8988T (cell line): ENCODE measurements at regions not wholly inside any gene's neighbourhood (a gene's known extent, or its start where the extent isn't known, plus 50 kb on each side); places are given as distances from the start of the nearest gene placed in this dataset.
"Not testable (repeated sequence)": the region's sequence is repeated elsewhere in the genome, so short reads cannot be mapped to it uniquely, and the experiment has no call there.

ENCODE experiments used
- DNase-seq: peaks from one replicate; pipeline ENCODE4 v3.0.0; 2011

DNA sequence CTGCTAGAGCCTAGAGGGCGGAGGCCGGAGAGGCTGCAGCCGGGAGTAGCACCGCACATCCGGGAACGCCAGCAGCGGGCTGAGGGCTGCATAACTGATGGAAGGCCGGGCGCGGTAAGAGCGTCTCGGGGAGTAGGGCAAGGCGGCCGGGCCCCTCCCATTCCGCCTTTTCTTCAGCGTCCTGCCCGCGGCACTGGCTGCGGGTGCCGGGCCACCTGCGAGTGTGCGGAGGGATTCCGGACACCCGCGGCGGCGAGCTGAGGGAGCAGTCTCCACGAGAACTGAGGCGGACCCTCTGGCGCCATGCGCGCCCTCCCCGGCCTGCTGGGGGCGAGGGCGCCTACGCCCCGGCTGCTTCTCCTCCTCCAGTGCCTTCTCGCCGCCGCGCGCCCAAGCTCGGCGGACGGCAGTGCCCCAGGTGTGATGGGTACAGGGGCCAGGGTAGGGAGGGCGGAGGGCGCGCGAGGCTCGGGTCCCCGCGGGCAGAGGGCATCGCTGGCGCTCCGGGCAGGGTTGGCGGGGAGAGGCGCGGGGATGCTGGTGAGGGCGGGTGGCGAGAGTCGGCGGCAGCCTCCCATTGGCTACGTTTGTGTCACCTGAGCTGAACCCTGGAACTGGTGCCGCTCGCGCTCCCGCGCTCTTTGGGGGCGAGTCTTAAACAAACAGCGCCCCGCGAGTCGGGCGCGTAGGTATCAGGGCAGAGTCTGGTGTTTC lies 334.4 kb downstream of the SRGAP2C start:
- DNase-seq = peak; percentile 26

GRCh38 chr1:121519756-121520286 lies 335.0 kb downstream of the SRGAP2C start:
- not testable (repeated sequence) for DNase-seq

DNA sequence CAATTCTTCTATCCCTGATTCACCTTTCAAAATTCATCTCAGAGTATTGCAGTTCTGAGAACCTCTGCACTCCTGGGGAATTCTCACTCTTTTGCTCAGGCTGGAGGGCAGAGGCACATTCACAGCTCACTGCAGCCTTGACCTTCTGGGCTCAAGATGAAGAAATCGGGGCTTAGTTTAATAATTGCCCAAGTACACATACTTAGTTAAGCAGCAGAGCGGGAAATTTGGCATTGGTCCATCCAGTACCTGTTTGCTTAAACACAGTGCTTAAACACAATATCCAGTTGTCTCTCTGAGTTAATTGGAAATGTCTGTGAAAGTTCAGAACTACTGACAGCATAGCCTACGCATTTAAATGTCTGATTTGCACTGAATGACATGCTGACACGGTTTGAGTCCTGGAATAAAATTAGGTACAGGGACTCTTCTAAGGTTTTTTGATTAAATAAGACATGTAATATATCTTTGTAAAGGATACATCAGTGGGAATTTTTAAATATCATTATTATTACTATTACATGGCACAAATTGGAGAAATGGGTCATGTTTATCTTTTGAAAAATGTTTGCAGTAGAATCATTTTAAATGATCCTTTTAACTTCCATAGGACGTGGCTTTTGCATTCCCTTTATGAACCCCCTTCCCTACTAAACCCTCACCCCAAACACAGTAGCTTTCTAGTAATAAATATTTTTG lies 337.4 kb downstream of the SRGAP2C start:
- DNase-seq = no peak

DNA sequence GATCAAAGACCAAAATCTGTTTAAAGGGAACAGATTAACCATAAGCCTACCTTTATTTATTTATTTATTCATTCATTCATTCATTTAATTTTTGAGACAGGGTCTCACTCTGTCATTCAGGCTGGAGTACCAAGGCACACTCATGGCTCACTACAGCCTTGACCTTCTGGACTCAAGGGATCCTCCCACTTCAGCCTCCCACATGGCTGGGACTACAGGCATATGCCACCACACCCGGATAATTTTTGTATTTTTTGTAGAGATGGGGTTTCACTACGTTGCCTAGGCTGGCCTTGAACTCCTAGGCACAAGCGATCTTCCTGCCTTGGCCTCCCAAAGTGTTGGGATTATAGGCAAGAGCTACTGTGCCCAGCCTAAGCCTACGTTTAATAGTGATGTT lies 338.3 kb downstream of the SRGAP2C start:
- not testable (repeated sequence) for DNase-seq

DNA sequence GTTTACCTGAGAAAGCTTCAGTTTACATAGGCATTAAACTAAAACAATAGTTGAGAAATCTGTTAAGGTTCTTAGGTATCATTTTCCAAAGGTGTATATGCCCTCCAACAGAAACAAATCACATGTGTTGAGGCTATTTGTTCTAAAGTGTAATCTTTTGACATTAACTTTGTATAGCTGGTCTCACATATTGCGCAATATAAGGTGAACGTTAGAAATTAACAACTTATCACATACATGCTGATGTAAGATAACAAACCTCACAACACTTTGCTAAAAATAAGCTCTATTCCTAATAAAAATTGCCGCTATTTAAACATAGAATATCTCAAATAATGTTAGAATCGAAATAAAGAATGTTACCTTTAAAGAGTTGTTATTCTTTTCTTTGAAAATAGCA lies 340.6 kb downstream of the SRGAP2C start:
- no peak for DNase-seq

DNA sequence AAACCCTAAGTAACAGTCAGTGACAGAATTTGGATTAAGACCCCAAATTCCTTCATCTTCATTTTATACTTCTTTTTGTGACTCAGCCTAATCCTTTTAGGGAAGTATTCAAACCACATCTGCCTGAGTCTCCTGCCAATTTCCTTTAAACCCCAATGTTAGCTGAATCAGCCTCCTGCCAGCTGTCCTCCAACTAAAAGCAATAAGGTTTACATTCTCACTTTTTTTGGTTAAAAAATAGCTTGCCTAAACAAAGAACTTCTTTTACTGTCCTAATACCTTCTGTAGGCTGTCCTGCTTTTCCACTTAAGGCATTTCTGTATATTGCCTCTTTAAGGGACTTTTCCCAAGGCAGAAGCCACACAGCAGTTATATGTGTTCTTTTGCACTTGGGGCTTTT lies 344.2 kb downstream of the SRGAP2C start:
- DNase-seq = not testable (repeated sequence)

DNA sequence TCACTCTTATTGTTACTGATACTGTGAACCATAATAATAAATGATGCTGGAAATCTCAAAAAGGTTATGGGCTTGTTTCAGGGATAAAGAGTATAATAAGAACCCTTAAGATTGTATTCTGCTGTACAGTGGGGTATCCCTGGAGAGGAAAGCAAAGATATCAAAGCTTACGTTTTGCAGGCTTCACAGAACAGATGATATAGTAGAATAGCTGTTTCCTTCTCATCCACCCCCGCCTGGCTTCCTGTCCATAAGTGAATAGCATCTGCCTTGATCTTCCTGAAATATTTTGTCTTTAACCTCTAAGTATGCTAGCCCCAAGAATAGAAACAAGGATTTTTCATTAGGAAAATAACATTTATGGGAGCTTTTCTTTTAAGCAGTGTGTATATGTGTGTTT lies 345.3 kb downstream of the SRGAP2C start:
- DNase-seq = not testable (repeated sequence)

DNA sequence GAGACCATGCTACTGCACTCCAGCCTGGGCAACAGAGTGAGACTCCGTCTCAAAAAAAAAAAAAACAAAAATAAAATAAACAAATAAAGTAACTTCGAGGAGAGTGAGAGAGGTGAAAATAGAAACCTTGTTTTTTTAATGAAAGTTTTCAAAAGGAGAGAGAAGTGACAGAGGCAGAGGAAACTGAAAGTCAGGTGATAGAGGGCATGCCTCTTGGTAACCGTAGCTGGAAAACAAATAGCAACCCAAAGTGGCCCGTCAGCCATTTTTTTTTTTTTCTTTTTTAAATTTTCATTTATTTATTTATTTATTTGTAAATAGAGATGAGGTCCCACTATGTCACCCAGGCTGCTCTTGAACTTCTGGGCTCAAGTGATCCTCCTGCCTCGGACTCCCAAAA lies 347.0 kb downstream of the SRGAP2C start:
- not testable (repeated sequence) for DNase-seq

GRCh38 chr1:121538148-121538547 lies 353.4 kb downstream of the SRGAP2C start:
- DNase-seq = not testable (repeated sequence)

- peak; percentile 8 for DNase-seq
Observed at GRCh38 chr1:121538943-121539575, 354.3 kb downstream of the SRGAP2C start.

DNA sequence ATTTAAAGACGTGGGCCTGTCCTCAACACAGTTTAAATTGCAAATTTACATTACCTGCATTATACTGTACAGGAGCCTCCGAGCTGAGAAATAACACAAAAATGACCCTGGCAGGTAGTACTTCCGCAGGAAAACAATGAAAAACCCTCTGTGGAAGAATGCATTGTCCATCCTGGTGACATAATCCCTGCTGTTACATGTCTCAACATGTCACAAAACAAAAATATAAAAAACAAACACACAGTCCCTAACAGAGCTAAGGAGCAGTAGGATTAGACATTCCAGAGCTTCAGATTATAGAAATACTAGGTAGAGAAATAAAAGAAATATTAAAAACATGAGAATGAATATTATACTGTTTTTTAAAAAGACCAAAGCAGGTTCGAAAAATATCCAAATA lies 359.2 kb downstream of the SRGAP2C start:
- DNase-seq = not testable (repeated sequence)

DNA sequence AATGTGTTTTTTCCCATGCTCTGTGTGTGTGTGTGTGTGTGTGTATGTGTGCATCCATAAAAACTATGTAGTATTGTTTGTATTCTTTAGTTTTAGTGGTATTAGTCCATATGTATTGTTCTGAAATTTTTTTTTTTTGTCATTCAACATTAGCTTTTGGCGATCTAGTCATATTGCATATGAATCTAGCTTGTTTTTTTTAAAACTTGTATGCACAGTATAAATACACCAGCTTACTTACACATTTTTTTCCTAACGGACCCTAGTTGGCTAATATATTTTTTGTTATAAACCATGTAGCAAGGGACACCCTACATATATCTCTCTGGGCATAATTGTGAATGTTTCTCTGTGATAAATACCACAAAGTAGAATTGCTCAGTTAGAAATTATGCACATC lies 359.7 kb downstream of the SRGAP2C start:
- DNase-seq = no peak

DNA sequence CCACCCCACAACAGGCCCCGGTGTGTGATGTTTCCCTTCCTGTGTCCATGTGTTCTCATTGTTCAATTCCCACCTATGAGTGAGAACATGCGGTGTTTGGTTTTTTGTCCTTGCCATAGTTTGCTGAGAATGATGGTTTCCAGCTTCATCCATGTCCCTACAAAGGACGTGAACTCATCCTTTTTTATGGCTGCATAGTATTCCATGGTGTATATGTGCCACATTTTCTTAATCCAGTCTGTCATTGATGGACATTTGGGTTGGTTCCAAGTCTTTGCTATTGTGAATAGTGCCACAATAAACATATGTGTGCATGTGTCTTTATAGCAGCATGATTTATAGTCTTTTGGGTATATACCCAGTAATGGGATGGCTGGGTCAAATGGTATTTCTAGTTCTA lies 361.1 kb downstream of the SRGAP2C start:
- DNase-seq = not testable (repeated sequence)

GRCh38 chr1:121546830-121547591 lies 362.2 kb downstream of the SRGAP2C start:
- DNase-seq = no peak

DNA sequence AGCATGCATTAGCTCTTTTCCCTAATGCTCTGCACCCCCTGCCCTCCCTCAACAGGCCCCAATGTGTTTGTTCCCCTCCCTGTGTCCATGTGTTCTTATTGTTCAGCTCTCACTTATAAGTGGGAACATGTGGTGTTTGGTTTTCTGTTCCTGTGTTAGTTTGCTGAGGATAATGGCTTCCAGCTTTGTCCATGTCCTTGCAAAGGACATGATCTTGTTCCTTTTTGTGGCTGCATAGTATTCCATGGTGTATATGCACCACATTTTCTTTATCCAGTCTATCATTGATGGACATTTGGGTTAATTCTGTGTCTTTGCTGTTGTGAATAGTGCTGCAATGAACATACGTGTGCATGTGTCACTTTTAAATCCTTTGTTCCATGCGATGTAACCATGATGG lies 363.0 kb downstream of the SRGAP2C start:
- DNase-seq = not testable (repeated sequence)

GRCh38 chr1:121550817-121551216 lies 366.0 kb downstream of the SRGAP2C start:
- not testable (repeated sequence) for DNase-seq

DNA sequence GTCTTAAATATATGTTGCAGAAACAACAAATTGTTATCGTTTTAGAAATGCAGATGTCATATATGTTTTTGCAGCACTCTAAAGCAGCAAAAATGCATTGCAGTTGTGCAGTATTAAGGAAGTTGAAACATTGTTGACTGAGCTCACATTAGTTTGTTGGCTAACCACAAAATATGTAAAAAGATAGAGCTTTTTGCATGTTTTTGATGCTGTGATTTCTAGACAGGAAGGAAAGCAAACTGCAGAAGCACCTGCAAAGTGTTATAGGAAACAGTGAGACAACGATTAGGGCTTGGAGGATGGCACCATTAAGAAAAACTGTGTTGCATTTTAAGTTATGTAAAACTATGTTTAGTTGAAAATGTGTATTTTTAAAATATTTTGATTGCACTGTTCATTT lies 366.7 kb downstream of the SRGAP2C start:
- not testable (repeated sequence) for DNase-seq

DNA sequence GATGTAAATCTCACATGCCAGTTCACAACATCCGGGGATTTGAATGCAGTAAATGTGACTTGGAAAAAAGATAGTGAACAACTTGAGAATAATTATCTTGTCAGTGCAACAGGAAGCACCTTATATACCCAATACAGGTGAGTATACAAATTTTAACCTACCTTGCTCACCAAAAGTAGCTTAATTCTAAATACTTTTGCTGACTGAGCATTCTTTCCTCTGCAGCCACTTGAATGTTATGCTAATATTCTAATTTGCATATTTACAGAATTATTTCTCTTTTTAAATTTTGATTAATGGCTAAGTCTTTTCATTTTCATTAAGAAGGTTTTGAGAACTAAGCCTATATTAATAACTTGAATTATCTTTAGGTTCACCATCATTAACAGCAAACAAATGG lies 371.8 kb downstream of the SRGAP2C start:
- not testable (repeated sequence) for DNase-seq

DNA sequence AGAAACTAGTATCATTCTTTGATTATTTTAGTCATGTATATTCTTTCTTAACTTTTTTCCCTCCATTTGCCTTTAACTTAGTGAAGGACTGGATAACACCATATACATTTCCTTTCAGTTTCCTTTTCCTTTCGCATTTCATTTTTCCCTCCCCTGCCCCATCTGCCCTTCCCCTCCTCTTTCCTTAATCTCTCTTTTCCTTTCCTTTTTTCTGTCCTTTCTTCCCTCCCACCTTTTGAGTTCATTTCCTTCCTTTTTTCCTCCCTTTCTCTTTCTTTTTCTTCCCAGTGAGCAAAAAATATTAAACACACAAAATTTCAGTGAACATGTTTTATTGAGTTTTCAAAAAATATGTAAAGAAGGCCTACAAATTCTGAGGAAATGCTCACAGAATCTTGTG lies 373.3 kb downstream of the SRGAP2C start:
- not testable (repeated sequence) for DNase-seq

GRCh38 chr1:121558514-121558913 lies 373.7 kb downstream of the SRGAP2C start:
- DNase-seq = no peak

- DNase-seq = no peak
Observed at GRCh38 chr1:121566346-121566745, 381.6 kb downstream of the SRGAP2C start.

- no peak for DNase-seq
Observed at GRCh38 chr1:121569428-121569827, 384.7 kb downstream of the SRGAP2C start.
